ENCODE measurements at regions not wholly inside any gene's neighbourhood (a gene's known extent, or its start where the extent isn't known, plus 50 kb on each side); places are given as distances from the start of the nearest gene placed in this dataset.
A peak's percentile ranks its signal among the peaks of the same experiment; 100 is the strongest.

DNA sequence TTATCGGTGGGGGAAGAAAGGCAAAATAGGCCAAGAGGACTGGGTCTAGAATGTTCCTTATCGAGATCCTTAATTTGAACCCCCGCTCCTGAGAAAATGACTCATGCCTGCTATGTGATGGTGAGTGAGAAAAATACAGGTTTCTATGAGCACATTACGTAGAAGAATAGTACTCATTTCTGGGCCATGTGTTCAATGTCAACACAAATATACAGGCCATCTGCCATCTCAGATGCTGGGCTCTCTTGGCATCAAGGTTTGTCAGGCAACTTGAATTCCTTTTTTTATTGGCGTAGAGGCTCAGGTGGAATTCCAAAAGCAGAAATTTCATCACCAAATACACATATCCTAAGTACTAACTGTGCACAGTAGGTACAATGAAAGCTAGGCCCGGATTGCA is 81.4 kb upstream of the TRIM2 start:
- TF ChIP-seq, protein P1, sequence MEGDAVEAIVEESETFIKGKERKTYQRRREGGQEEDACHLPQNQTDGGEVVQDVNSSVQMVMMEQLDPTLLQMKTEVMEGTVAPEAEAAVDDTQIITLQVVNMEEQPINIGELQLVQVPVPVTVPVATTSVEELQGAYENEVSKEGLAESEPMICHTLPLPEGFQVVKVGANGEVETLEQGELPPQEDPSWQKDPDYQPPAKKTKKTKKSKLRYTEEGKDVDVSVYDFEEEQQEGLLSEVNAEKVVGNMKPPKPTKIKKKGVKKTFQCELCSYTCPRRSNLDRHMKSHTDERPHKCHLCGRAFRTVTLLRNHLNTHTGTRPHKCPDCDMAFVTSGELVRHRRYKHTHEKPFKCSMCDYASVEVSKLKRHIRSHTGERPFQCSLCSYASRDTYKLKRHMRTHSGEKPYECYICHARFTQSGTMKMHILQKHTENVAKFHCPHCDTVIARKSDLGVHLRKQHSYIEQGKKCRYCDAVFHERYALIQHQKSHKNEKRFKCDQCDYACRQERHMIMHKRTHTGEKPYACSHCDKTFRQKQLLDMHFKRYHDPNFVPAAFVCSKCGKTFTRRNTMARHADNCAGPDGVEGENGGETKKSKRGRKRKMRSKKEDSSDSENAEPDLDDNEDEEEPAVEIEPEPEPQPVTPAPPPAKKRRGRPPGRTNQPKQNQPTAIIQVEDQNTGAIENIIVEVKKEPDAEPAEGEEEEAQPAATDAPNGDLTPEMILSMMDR (IDR thresholded peaks at IDR 0.05; ENCODE audit: low read depth, low read length): no peak
- H3K4me3 ChIP-seq (replicated peaks in 1 of 2; ENCODE audit: low read depth in 2 of 2, low read length in 2 of 2): no peak overlapping the region
- DNase-seq (ENCODE audit: low read depth in 2 of 2): no peak

DNA sequence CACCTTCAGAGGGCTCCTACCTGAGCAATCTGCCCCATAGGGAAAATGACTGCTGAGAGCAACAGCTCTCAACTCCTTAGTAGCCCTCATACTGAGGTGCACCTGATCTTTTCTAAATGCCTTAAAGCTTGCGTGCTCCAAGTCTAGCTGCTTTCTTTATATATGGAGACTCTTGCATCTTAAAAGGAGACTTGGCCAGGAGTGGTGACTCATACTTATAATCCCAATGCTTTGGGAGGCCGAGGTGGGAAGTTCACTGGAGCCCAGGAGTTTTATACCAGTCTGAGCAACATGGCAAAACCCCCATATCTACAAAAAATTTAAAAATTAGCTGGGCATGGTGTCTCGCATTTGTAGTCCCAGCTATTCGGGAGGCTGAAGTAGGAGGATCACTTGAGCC is 78.1 kb upstream of the TRIM2 start:
- TF ChIP-seq, protein P1 (IDR thresholded peaks at IDR 0.05; ENCODE audit: low read depth, low read length): no peak
- DNase-seq (ENCODE audit: low read depth in 2 of 2): no peak
- H3K4me3 ChIP-seq (replicated peaks in 1 of 2; ENCODE audit: low read depth in 2 of 2, low read length in 2 of 2): no peak overlapping the region

DNA sequence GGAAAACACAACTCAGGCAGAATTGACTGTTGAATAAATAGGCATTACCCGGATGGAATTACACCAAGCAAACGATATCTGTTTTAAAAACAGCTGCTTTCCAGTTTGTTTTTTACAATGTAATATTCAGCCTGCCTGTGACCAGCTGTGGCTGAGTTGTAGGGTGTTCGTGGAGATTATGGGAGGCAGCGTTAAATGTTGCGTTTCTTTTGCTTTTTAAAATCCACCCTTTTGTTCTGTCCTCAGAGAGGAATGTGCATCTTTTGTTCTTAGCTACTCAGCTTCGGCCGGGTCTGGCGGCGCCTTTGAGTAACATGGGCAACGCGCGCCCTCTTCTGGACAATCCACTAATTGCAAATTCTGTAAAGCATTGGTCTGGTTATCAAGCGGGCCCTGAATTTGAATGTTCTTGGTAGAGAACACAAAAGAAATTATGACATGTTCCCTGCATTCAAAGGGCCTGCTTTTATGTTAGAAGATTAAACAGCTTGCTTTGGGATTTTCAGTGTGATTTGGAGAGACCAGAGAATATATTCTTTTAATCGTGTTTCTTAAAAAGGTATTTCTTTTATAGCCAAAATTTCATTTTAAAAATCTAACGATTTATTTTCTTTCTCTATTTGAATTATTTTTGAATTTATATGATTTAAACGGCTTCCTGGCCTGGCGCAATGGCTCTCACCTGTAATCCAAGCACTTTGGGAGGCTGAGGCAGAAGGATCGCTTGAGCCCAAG is 76.3 kb upstream of the TRIM2 start:
- peak overlapping the region in 1 of 2 donors; percentile 24 for H3K4me3 ChIP-seq (replicated peaks in 1 of 2; ENCODE audit: low read depth in 2 of 2, low read length in 2 of 2)
- DNase-seq (ENCODE audit: low read depth in 2 of 2): peak; percentile 90 to 91
- TF ChIP-seq, protein P1 (IDR thresholded peaks at IDR 0.05; ENCODE audit: low read depth, low read length): peak; percentile 77

DNA sequence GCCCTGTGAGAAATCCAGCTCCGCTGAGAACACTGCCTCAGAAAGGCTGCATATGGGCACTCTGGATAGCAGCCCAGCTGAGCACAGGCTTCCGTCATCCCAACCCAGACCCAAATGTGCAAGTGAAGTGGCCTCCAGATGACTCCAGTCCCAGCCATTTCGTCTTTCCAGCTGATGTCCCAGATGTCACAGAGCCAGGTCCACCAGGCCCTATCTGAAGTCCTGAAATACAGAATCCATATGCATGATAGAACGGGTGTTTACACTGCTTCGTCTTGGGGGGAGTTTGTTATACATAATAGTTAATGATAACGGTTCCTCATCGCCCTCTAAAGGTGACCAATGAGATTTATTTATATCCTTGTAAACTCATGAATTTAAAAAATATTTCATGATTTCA is 72.6 kb upstream of the TRIM2 start:
- no peak overlapping the region for H3K4me3 ChIP-seq (replicated peaks in 1 of 2; ENCODE audit: low read depth in 2 of 2, low read length in 2 of 2)
- DNase-seq (ENCODE audit: low read depth in 2 of 2): peak in 1 of 2 donors; percentile 13
- TF ChIP-seq, protein P1 (IDR thresholded peaks at IDR 0.05; ENCODE audit: low read depth, low read length): no peak

DNA sequence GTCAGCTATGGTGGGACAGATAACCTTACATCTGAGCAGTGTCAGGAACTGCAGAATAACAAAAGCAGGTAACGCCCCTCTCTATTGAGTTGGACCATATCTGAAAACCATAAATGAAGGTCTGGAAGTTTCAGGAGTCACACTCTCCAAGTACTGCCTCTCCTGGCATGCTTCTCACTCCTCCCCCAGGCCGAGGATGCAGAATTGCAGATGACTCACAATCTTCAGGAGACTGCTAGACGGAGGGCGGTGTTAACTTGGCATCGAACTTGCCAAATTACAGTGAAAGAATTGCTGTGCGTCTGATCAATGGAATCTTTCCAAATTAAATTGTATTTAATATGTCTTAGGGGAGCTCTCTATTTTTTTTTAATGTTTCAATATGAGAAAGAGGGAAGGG is 67.1 kb upstream of the TRIM2 start:
- DNase-seq (ENCODE audit: low read depth in 2 of 2): peak; percentile 88 to 90
- H3K4me3 ChIP-seq (replicated peaks in 1 of 2; ENCODE audit: low read depth in 2 of 2, low read length in 2 of 2): no peak overlapping the region
- TF ChIP-seq, protein P1 (IDR thresholded peaks at IDR 0.05; ENCODE audit: low read depth, low read length): no peak

DNA sequence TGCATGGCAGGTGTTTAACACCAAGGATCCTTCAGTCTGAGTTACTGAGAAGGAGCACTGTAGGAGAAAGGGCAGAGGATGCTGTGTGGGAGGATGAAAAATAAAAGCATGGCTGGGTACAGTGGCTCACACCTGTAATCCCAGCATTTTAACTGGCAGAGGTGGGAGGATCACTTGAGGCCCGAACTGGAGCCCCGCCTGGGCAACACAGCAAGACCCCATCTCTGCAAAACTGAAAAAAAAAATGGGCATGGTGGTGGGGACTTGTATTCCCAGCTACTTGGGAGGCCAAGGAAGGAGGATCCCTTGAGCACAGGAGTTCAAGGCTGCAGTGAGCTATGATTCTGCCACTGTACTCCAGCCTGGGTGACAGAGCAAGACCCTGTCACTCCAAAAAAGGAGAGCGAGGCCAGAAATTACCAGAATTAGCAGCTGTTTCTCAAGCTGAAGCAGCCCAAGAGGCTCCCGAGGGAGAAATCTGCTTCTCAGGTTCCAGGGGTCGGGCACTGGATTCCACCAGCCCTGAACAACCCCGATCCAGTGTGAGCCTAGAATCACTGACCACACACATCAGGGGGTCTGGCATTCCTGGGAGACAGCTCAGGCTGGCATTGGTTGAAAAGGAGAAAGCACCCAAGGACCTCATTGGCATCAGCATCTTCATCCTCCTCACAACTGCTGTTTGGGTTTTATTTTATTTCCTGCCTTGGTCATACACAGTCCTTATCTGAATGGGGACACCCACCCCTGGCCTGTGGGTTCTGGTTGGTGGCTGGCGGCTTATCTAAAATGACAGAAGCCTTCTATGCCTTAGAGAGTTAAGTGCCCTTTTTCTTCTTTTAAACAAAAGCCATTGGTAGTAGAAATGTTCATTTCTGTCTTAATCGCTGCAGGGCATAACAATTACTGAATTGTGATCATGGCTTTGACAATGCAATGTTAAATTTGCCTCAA is 66.3 kb upstream of the TRIM2 start:
- no peak for DNase-seq (ENCODE audit: low read depth in 2 of 2)
- H3K4me3 ChIP-seq (replicated peaks in 1 of 2; ENCODE audit: low read depth in 2 of 2, low read length in 2 of 2): no peak overlapping the region
- TF ChIP-seq, protein P1 (IDR thresholded peaks at IDR 0.05; ENCODE audit: low read depth, low read length): no peak
